Gastroesophageal sphincter (tissue), 4 donors: ENCODE measurements at regions not wholly inside any gene's neighbourhood (a gene's known extent, or its start where the extent isn't known, plus 50 kb on each side); places are given as distances from the start of the nearest gene placed in this dataset.

Experiments
- ATAC-seq: fragments of 150-250 bp; one replicate; pipeline ENCODE4 v1.9.1; 2016; ENCODE audit warnings: mild to moderate bottlenecking, moderate library complexity
- H3K27ac ChIP-seq, 4 donors: fragments of 200-600 bp; sonication (generic) in 3 of 4; 1 replicate in 3 of 4; 2 replicates in 1 of 4; pipeline ENCODE4 v1.5.1; 2016 to 2019
- H3K27me3 ChIP-seq: fragments of 200-600 bp; sonication (generic); one replicate; pipeline ENCODE4 v1.5.1; 2019
- H3K36me3 ChIP-seq, 2 donors: fragments of 200-600 bp; sonication (generic); one replicate each; pipeline ENCODE4 v1.5.1; 2019; ENCODE audit warnings: control low read depth in 1 of 2
- H3K4me1 ChIP-seq, 3 donors: fragments of 200-600 bp; sonication (generic); 1 replicate in 2 of 3; 2 replicates in 1 of 3; pipeline ENCODE4 v1.5.1; 2016 to 2019; ENCODE audit warnings: control low read depth in 2 of 3
- H3K4me3 ChIP-seq, 2 donors: fragments of 200-600 bp; sonication (generic); one replicate each; pipeline ENCODE4 v1.5.1; 2019; ENCODE audit warnings: mild to moderate bottlenecking in 1 of 2, moderate library complexity in 1 of 2
- H3K9me3 ChIP-seq, 3 donors: fragments of 200-600 bp; sonication (generic); one replicate each; pipeline ENCODE4 v1.5.1; 2017 to 2019; ENCODE audit warnings: control low read depth in 2 of 3
- CTCF ChIP-seq, 4 experiments: fragments of 200-600 bp in 2 of 4; fragments of 450-650 bp in 2 of 4; sonication (generic) in 1 of 4; IDR thresholded peaks; one replicate each; pipeline ENCODE4 v1.5.1; 2017 to 2019; ENCODE audit warnings: antibody characterized with exemption in 4 of 4, mild to moderate bottlenecking in 2 of 4, moderate library complexity in 2 of 4
- EP300 ChIP-seq: sonication (generic); formaldehyde crosslinking; IDR thresholded peaks from one replicate; pipeline ENCODE4 v1.6.1; 2017; ENCODE audit warnings: antibody characterized with exemption, mild to moderate bottlenecking
- POLR2A ChIP-seq, 2 donors: fragments of 450-650 bp; IDR thresholded peaks; one replicate each; pipeline ENCODE4 v1.6.1; 2017; ENCODE audit warnings: antibody characterized with exemption in 2 of 2, mild to moderate bottlenecking in 2 of 2, moderate library complexity in 1 of 2
- POLR2AphosphoS5 ChIP-seq: sonication (generic); formaldehyde crosslinking; IDR thresholded peaks from one replicate; pipeline ENCODE4 v1.6.1; 2017; ENCODE audit warnings: antibody characterized with exemption
- WGBS, 2 donors: methylation state at CpG; one replicate each; pipeline ENCODE4 v1.1.5; 2018; ENCODE audit warnings: low coverage in 1 of 2; 5-methylcytosine and 5-hydroxymethylcytosine counted together

- Histone ChIP-seq H3K36me3 (no peaks in the 10 kb centered on the region), H3K27ac (no peak overlapping the region), H3K4me1 (no peaks in the 10 kb centered on the region), H3K27me3 (no peaks in the 10 kb centered on the region), H3K4me3 (no peak overlapping the region), H3K9me3 (no peaks in the 10 kb centered on the region)
- TF ChIP-seq POLR2A (IDR thresholded peaks at IDR 0.05) (no peak), EP300 (no peak), CTCF (IDR thresholded peaks at IDR 0.05) (no peak), POLR2AphosphoS5 (no peak)
- 91 to 97% methylated on average over 5 of the region's 5 CpGs for WGBS, 2 donors
- no peak for ATAC-seq
These were observed 146.1 kb downstream of the AQP9 start for GRCh38 chr15:58284293-58284692.

- WGBS, 2 donors: 50 to 81% methylated on average over 2 to 10 of the region's 11 CpGs
- H3K27ac ChIP-seq: no peak overlapping the region
These were observed 146.4 kb upstream of the LIPC start for GRCh38 chr15:58285212-58285920.

GRCh38 chr15:58285921-58286278, 145.9 kb upstream of the LIPC start:
- no peak overlapping the region for H3K27ac ChIP-seq
- no peaks in the 10 kb centered on the region for H3K4me1 ChIP-seq
- no peaks in the 10 kb centered on the region for H3K27me3 ChIP-seq
- TF ChIP-seq CTCF (IDR thresholded peaks at IDR 0.05) (no peak), POLR2A (IDR thresholded peaks at IDR 0.05) (no peak), POLR2AphosphoS5 (no peak), EP300 (no peak)
- H3K9me3 ChIP-seq: no peaks in the 10 kb centered on the region
- WGBS, 2 donors: 97 to 100% methylated on average over 2 of the region's 2 CpGs
- no peaks in the 10 kb centered on the region for H3K36me3 ChIP-seq
- ATAC-seq: no peak
- no peak overlapping the region for H3K4me3 ChIP-seq

More at GRCh38 chr15:58285212-58285920, 146.4 kb upstream of the LIPC start:
- H3K9me3 ChIP-seq: no peaks in the 10 kb centered on the region
- TF ChIP-seq EP300: no peak
- no peak for TF ChIP-seq POLR2A (IDR thresholded peaks at IDR 0.05)
- TF ChIP-seq POLR2AphosphoS5: no peak
- no peak for TF ChIP-seq CTCF (IDR thresholded peaks at IDR 0.05)
- H3K4me3 ChIP-seq: no peak overlapping the region
- no peaks in the 10 kb centered on the region for H3K27me3 ChIP-seq
- no peaks in the 10 kb centered on the region for H3K36me3 ChIP-seq
- no peak for ATAC-seq
- H3K4me1 ChIP-seq: no peaks in the 10 kb centered on the region

GRCh38 chr15:58286523-58286922, 145.3 kb upstream of the LIPC start:
- no peaks in the 10 kb centered on the region for H3K9me3 ChIP-seq

More at GRCh38 chr15:58286523-58286922, 145.3 kb upstream of the LIPC start:
- TF ChIP-seq POLR2A (IDR thresholded peaks at IDR 0.05) (no peak), CTCF (IDR thresholded peaks at IDR 0.05) (no peak), EP300 (no peak), POLR2AphosphoS5 (no peak)
- 71 to 88% methylated on average over 4 of the region's 4 CpGs for WGBS, 2 donors
- Histone ChIP-seq H3K27me3 (no peaks in the 10 kb centered on the region), H3K4me3 (no peak overlapping the region), H3K27ac (no peak overlapping the region), H3K4me1 (no peaks in the 10 kb centered on the region), H3K36me3 (no peaks in the 10 kb centered on the region)
- no peak for ATAC-seq
